ENCODE measurements at regions not wholly inside any gene's neighbourhood (a gene's known extent, or its start where the extent isn't known, plus 50 kb on each side); places are given as distances from the start of the nearest gene placed in this dataset.
"Not testable (repeated sequence)": the region's sequence is repeated elsewhere in the genome, so short reads cannot be mapped to it uniquely, and the experiment has no call there.

DNA sequence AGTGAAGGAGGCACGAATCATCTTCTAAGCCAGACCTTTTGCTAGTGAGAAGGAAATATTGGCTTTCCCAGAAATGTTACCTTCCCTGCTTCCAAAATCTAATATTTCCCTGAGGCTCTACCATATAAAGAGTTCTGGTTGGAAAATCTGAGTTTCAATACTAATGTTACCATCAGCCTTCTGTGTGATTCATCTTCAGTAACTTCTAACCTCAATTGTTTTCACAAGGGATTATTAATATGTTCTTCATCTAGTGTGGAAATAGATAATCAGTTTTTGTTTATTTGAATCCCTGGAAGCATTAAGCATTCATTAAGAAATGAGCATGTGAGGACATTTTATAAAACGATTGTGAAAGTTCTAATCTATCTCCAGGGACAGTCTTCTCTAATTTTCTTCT is 720.9 kb downstream of the AACS start:
- no peak for DNase-seq (ENCODE audit: low read depth)

DNA sequence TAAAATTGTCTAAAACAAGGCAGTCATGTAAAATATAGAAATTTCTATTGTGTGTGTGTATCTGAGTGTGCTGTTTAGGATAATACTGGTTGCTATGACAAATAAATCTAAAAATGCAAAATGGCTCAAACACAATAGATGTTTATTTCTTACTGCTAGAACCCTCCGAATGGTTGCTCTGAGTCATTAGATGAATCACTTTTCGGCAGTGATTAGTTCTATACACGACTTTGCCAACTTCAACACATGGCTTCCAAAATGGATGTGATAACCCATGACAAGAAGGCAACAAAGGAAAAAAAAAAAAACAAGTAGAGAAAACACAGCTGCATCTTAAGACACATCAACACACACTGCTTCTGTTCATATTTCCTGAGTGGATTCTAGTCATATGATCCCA is 729.2 kb downstream of the AACS start:
- DNase-seq (ENCODE audit: low read depth), result no peak

DNA sequence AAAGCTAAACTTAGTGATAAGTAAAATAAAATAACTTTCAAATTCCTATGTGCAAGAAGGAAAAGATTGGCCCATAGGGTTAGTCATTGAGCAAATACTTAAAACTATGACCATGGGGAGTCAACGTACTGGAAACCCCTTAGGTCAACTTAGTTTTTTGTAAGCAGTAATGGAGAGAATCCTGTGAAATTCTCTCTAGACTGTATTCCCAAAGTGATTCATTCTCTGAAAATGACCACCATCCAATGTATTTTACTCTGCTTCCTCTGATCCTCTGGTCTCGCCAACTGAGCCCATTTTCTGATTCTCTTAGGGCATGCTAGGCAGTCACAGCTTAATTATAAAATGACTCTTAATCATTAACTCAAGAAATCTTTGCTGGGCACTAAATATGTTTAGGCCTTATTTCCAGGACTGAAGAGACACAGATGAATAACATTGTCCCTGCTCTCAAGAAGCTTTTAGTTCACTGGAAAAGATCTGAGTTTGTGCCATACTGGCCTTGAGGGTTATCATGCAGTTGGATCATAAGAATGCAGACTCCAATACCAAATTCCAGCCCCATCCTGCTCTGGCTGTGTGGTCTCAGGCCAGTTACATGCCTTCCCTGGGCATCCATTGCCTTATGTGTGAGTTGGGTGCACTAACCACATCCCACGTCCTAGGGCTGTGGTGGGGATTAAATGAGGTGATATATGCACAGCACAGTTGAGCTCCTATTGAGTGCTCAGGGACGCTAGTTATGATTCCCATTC is 732.4 kb downstream of the AACS start:
- DNase-seq (ENCODE audit: low read depth), result no peak

DNA sequence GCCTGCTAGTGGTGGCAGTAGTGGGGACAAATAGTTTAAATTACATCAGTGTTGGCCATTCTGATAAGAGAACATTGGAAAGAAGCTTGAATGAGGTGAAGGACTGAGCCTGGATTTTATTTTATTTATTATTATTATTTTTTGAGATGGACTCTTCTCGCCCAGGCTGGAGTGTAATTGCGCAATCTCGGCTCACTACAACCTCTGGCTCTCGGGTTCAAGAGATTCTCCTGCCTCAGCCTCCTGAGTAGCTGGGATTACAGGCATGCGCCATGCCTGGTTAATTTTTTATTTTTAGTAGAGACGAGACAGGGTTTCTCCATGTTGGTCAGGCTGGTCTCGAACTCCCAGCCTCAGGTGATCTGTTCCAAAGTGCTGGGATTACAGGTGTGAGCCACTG is 739.4 kb downstream of the AACS start:
- DNase-seq (ENCODE audit: low read depth), result no peak

DNA sequence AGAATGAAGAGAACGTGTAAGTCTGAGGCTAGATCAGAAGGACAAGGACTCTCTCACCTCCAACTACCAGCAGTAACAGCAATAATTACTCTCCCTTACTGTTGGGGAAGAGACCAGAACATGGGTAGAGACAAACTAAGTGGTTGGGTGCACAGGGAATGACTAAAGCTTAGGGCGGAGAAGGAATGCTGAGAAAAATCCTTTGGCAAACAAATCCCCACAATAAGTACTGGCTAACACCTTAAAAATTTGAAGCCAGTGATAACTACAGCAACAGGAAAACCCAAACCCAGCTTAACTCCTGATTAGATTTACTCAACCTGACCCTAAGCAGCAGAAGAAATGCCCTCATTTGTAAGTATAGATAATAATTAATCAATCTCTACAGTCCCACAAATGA is 759.0 kb downstream of the AACS start:
- no peak for DNase-seq (ENCODE audit: low read depth)

DNA sequence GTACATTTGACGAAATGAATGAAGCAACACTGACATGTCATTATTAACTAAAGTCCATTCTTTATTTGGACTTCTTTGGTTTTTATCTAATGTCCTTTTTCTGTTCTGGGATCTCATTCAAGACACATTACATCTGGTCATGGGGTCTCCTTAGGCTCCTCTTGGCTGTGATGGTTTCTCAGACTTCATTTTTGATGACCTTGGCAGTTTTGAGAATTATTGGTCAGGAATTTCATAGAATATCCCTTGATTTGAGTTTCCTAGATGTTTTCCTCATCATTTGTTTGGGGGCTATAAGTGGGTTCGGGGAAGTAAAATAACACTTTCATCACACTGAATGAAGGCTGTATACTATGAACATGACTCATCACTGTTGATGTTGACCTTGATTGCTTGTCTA is 770.6 kb downstream of the AACS start:
- DNase-seq (ENCODE audit: low read depth), result no peak

DNA sequence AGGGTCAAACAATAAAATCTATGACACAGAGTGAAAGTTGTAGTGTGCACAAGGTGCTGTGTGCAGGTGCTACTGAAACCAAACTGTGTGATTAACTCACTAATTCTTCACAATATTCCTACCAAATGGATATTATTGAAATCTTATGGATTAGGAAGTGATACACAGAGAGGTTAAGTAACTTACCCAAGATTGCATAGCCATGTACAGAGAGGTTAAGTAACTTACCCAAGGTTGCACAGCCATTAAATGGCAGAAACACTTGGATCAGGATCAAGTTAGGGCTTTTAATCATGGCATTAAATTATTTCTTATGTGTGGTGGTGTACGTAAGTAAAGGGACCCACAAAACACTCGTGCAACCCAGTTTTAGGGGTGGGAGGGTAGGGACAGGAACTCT is 771.4 kb downstream of the AACS start:
- DNase-seq (ENCODE audit: low read depth), result no peak

DNA sequence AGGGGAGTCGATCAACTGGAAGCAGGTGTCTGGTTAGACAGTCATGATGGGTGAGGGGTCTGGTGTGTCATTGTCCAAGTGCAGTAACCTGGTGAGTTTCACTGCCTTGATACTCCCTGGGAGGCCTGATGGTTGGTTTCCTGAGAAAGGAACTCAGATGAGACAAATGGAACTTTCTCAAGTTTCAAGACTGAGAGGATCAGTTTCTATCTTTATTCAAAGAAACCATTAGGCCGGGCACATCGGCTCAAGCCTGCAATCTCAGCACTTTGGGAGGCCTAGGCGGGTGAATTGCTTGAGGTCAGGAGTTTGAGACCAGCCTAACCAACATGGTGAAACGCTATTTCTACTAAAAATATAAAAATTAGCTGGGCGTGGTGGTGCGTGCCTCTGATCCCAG is 776.1 kb downstream of the AACS start:
- DNase-seq (ENCODE audit: low read depth), result no peak

DNA sequence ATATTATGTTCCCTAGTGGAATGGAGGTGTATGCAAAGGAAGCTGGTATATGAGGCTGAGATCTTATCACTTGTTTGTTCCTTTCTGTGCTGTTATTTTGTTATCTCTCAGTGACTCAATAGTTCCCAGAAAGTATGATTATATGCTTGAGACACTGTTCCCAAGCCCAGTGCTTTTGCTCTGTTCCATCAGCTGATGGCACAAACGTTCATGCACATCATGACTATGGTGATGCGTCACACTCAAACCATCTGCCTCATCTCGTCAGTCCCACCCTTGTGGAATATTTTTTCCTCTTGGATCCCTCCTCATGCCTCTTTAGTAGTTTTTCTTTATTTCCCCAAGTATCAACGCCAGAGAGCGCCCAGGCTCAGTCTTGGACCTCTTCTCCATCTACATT is 786.9 kb downstream of the AACS start:
- no peak for DNase-seq (ENCODE audit: low read depth)

DNA sequence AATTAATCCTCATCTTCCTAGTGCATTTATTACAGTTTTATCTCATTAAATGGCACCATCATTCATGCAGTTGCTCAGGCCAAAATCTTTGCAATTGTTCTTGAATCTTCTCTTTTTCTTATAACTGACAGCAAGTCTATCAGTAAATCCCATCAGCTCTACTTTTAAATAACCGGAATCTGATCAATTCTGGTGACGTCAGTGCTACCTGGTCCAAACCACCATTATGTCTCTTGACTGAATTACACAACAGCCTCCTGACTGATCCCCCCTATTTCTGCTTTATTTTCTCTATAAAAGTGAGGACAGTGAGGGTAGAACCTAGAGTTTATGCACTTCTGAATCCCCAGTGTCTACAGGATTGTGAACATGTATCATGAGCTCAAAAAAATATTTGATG is 787.4 kb downstream of the AACS start:
- no peak for DNase-seq (ENCODE audit: low read depth)

DNA sequence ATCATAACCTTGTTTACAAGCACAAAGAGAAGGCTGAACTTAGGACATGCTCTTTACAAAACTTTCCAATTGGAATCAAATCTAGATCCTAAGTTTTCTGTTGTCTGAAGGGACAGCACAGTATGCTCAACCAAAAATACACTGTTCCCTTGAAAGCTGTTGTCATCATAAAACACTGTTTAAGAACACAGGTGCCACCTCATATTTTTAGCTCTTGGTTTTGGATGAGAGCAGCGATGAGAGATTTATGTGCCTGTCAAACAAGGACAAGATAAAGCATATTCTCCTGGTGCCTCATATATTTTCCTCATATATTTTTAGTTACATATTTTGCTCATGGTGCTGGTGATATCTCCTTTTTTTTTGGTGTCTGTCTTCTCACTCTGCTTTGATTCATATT is 788.4 kb downstream of the AACS start:
- no peak for DNase-seq (ENCODE audit: low read depth)

DNA sequence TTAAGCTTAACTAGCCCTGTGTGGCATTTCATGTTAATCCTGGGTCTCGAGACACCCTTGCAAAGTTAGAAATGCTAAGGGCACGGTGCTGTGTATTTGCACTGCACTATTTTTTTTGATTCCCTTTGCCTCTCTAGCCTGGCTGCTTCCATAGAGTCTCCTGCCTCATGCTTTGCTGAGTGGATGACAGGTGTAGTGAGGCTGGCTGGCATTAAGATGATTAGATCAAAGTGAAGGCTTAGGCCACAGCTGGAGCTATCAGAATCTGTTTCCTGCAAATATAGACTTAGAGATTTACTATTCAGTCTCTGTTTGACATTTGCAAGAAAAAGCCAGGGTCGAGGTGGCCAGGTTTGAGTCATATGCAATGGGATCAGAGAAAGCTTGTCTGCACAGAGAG is 791.1 kb downstream of the AACS start:
- DNase-seq (ENCODE audit: low read depth), result no peak

DNA sequence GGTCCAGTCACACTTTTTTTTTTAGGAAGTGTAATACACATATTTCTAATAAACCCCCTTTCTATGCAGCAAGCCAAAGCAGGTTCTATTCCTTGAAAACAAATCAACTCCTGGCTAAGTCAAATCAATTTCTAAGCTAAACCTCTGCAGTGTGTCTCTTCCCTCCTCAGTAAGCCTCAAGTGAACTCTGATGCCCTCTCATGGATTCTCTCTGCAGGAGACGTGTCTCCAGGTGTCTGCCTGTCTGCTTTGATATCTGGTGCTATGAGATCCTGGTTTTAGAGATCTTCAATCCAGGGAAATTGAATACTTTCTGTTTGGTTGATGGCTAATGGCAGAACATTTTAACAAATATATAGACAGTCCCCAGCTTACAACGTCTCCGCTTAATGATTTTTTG is 791.7 kb downstream of the AACS start:
- DNase-seq (ENCODE audit: low read depth), result no peak

DNA sequence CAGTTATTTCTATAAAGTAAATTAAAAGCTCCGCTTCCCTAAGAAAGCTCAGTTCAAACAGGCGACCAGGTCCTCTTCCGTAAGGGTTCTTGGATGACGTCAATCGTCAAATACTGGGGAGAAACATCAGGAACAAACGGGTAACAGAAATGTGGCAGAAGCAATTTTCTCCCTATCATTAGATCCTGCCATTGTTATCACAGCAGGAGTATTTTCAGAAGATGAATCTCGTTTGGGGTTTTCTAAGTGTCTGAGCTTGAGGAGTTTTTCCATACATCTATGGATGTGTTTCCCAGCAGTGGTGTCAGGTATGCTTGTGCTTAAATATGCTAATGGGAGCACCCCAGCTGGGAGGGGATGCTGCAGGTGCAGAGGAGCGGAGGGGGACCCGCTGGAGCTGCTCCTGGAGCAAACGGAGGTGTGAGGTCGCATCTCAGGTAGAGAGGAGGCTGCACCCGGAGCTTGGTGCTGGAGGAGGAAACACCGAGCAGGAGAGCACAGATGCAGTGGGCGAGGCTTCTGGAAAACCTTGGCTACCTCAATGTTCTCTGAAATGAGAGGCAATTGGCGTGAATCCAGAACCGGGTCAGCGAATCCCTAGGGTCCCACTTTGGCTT is 795.5 kb downstream of the AACS start:
- DNase-seq (ENCODE audit: low read depth), result no peak

DNA sequence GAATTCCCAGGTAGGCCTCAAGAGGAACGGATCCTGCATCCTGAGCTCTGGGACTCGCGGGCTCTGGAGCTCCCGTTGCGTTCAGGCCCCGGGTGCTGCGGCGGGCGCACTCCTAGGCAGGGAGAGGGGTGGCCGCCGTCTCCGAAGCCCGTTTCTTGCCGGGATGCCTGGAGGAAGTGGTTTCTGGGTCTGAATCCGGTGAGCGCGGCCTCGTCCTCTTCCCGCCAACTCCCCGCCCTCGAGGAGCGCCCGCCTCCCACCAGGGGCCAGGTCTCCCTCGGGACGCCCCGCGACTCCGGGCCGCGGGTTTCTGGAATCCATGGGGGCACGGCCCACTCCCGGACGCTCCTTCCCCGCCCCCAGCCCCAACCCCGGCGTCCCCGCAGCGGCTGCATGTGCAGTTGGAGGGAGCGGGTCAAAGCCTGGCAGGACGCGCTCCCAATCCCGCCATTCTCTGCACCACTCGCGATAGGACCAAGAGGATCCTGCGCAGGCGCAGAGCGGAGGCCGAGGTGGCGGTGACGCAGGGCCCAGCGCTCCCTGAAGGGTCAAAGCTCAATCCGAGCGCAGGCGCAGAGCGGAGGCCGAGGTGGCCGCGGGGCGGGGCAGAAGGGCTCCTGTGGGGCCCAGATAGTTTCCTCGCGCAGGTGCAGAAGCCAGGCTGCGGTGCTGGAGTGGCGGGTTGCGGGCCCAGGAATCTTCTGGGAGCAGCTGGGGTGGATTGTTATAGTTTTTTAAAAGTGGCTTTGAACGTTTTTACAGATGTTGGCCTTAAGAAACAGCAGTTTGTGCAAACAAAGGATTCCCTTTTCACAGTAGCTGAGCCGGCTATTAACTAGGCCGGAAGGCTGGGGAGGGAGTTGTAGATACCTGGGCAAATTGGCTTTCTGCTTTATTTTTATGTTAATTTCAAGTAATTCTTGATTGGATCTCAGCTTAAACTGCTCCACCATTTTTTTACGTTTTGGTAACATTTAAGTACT is 796.4 kb downstream of the AACS start:
- no peak for DNase-seq (ENCODE audit: low read depth)

DNA sequence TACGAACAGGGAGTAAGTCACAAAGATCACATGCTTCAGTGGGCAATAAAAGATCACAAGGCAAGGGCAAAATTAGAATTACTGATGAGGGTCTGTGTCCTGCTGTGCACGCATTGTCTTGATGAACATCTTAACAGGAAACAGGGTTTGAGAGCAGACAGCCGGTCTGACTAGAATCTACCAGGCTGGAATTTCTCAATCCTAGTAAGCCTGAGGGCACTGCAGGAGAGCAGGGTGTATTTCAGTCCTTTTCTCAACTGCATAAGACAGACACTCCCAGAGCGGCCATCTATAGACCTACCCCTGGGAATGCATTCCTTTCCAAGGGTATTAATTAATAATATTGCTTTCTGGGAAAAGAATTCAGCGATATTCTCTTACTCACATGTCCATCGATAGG is 800.0 kb downstream of the AACS start:
- not testable (repeated sequence) for DNase-seq (ENCODE audit: low read depth)

DNA sequence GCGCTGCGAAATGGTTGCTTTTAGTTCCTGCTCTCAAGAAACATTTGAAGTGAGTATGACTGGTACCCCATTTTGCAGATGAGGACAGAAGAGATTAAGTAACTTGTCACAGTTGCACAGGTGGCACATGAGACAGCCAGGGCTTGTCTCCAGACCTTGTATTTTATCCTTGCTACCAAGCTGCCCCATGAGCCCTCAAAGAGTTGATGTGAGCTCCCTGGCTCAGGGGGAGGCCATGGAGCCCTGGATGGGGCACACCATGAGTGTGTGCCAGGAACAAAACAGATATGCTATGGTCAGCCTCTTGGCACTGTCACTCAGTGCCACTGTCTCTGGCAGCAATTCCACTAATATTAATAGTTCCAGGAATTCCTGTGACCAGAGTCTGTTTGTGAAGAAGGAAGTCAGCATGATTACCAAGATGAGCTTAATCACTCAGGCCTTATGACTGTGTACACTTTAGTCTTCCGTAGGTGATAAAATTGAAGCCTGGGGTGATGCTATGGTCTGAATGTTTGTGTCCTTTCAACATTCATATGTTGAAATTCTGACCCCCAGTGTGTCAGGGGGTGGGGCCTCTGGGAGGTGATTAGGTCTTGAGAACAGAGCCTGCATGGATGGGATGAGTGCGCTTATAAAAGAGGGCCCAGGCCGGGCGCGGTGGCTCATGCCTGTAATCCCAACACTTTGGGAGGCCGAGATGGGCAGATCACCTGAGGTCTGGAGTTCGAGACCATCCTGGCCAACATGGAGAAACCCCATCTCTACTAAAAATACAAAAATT is 806.8 kb downstream of the AACS start:
- no peak for DNase-seq (ENCODE audit: low read depth)

DNA sequence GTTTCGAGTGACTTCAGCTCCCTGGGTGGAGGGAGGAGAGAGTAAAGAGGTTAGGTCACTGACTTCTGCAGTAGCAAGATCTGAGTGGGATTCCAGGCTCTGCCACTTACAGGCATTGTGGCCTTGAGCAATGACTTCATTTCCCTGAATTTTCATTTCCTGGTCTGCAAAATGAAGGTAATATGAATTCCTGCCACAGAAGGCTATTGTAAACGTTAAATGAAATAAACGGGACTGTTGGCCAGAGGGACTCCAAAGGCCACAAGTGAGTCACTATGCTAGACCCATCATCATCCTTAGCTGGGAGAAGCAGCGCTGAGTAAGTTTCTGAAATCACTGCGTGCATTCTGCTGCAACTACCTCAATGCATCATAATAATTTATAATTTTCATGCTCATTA is 807.8 kb downstream of the AACS start:
- no peak for DNase-seq (ENCODE audit: low read depth)

DNA sequence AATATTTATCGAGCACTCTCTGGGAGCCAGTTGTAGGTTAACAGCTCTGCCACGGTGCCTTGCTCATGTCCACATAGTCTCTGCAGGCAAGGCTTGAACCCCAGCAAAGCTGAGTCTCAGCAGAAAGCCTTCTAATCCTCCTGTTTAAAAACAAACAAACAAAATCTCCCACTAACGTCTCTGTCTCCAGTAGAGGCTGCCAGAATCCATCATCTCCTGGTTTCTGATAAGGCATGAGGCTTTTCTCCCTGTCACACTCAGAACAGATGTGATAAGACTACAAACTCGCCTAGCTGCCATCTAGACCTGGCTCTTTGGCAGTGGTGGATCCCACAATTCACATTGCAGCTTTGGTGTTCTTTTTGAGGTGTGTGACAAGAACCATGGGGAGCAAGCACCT is 813.2 kb downstream of the AACS start:
- DNase-seq (ENCODE audit: low read depth), result no peak

DNA sequence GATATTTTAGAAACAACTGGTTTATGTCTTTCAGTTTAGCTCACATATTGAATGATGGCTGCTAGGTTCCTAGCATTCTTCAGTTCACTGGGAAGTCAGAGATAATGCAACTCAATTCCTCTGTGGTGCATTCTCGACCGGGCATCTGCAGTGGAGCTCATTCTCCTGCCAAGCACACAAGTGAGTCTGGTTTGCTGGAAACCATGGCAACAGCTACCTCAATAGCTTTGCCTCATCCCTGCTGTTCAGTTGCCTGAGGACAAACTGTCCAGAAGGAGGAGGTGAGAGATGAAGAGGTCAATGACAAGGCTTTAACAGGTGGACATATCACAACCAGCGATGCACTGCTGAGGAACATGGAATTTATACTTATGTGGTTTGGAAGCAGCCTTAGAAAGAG is 816.9 kb downstream of the AACS start:
- no peak for DNase-seq (ENCODE audit: low read depth)

DNA sequence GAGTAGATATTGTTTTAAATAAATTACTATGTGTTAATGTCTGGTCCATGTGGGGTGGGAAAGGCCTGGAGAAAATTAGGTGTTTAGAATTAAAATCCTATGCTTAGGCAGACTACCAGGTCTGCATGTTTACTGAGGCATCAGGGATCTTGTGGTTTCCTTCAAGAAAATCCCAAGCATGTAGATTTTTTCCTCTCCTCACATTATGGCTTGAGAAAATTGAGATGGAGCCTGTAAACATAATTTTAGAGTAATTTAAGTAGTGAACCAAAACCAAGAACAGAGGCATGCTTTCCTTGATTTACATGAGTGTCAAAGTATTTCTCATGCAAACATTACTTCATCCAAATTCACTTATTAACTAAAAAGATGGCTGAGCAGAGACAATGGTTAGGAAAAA is 823.7 kb downstream of the AACS start:
- DNase-seq (ENCODE audit: low read depth), result no peak

DNA sequence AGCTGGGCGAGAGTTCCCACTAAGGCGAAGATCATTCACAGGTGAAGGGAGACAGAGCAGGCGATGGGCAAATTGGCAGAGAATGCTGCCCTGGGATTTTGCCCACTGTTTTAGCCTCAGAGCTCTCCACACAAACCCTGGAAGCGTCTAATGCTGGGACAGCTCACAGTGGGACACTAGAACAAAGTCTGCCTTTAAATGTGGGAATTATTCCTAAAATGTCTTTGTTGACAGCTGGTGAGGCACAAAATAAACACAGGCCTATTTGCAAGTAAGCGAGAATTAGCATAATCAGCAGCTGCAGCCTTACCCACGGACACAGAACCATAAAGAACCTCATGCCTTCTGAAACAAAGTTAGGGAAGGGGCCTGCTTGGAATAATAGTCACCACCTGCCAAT is 824.5 kb downstream of the AACS start:
- no peak for DNase-seq (ENCODE audit: low read depth)
